B cell (primary cell): ENCODE measurements at regions not wholly inside any gene's neighbourhood (a gene's known extent, or its start where the extent isn't known, plus 50 kb on each side); places are given as distances from the start of the nearest gene placed in this dataset.

Experiments used
- ATAC-seq: fragments of 200-7000 bp; cut with Tn5 transposase; one replicate; pipeline ENCODE4 v1.10.0; 2021; ENCODE audit warnings: low read depth, mild to moderate bottlenecking, moderate number of reproducible peaks, moderate library complexity
- CTCF ChIA-PET: fragments of 350-600 bp; sonication (Branson Sonifier 250); formaldehyde crosslinking; loops from one replicate; lab custom pipeline; 2021; ENCODE audit warnings: antibody characterized with exemption, inconsistent platforms; lab: Charles Lee
- POLR2A ChIA-PET: fragments of 350-600 bp; sonication (Branson Sonifier 250); formaldehyde crosslinking; loops from one replicate; lab custom pipeline; 2021; ENCODE audit warnings: antibody characterized with exemption; lab: Charles Lee
- DNase-seq: peaks from one replicate; pipeline ENCODE4 v3.0.0; 2013
- H2AFZ ChIP-seq: 2 replicates; pipeline ENCODE4 v1.6.1; 2012; ENCODE audit warnings: mild to moderate bottlenecking, low read depth, low read length; ENCODE audit not compliant: insufficient read depth, poor library complexity, severe bottlenecking
- H3K27ac ChIP-seq, 2 donors: 1 replicate in 1 of 2; 2 replicates in 1 of 2; pipeline ENCODE4 v1.5.1; 2012 to 2013; ENCODE audit warnings: low read length in 2 of 2, mild to moderate bottlenecking in 2 of 2, moderate library complexity in 1 of 2
- H3K27me3 ChIP-seq, 4 experiments: fragments of 200-600 bp in 1 of 4; sonication (generic) in 1 of 4; replicated peaks in 1 of 4; 1 replicate in 2 of 4; 2 replicates in 2 of 4; pipeline versions ENCODE4 v1.6.1 to v1.7.0; 2013 to 2016; ENCODE audit warnings: low read length in 3 of 4, mild to moderate bottlenecking in 2 of 4, mixed read lengths in 1 of 4, moderate library complexity in 1 of 4; ENCODE audit not compliant: insufficient read depth in 4 of 4, control insufficient read depth in 3 of 4; ENCODE audit errors: control extremely low read depth in 1 of 4
- H3K36me3 ChIP-seq, 2 experiments: replicated peaks in 1 of 2; 1 replicate in 1 of 2; 2 replicates in 1 of 2; pipeline versions ENCODE4 v1.6.1 to v1.7.1; 2013; ENCODE audit warnings: low read length in 1 of 2; ENCODE audit not compliant: insufficient read depth in 2 of 2, control insufficient read depth in 1 of 2; ENCODE audit errors: control extremely low read depth in 1 of 2, extremely low read depth in 1 of 2
- H3K4me1 ChIP-seq, 2 donors: fragments of 200-600 bp in 1 of 2; sonication (generic) in 1 of 2; 1 replicate in 1 of 2; 2 replicates in 1 of 2; pipeline versions ENCODE4 v1.5.1 to v1.6.1; 2013 to 2017; ENCODE audit warnings: low read length in 2 of 2; ENCODE audit not compliant: control insufficient read depth in 2 of 2, insufficient read depth in 2 of 2
- H3K4me2 ChIP-seq: replicated peaks from 2 replicates; pipeline ENCODE3; 2012; ENCODE audit warnings: mild to moderate bottlenecking, low read depth, low read length; ENCODE audit not compliant: poor library complexity, severe bottlenecking
- H3K4me3 ChIP-seq, 5 experiments: fragments of 200-600 bp in 1 of 5; sonication (generic) in 1 of 5; 1 replicate in 3 of 5; 2 replicates in 2 of 5; pipeline versions ENCODE4 v1.5.1 to v1.7.0; 2011 to 2016; ENCODE audit warnings: low read length in 4 of 5, mild to moderate bottlenecking in 4 of 5, low read depth in 2 of 5, control low read depth in 1 of 5, moderate library complexity in 1 of 5; ENCODE audit not compliant: insufficient read depth in 1 of 5; ENCODE audit errors: control extremely low read depth in 1 of 5, extremely low read depth in 1 of 5
- H3K79me2 ChIP-seq: fragments of 200-600 bp; sonication (generic); one replicate; pipeline ENCODE4 v1.6.0; 2016; ENCODE audit warnings: low read length; ENCODE audit not compliant: control insufficient read depth, insufficient read depth
- H3K9ac ChIP-seq: fragments of 200-600 bp; sonication (generic); 2 replicates; pipeline ENCODE4 v1.6.1; 2017; ENCODE audit warnings: mild to moderate bottlenecking, low read length, moderate library complexity
- H3K9me3 ChIP-seq, 3 donors: one replicate each; pipeline versions ENCODE4 v1.6.1 to v1.7.1; 2013; ENCODE audit warnings: low read length in 2 of 3; ENCODE audit not compliant: control insufficient read depth in 2 of 3, insufficient read depth in 1 of 3; ENCODE audit errors: control extremely low read depth in 1 of 3
- H4K20me1 ChIP-seq: 2 replicates; pipeline ENCODE4 v1.6.0; 2012; ENCODE audit warnings: mild to moderate bottlenecking, low read length; ENCODE audit not compliant: insufficient read depth, control insufficient read depth, poor library complexity, severe bottlenecking
- H3K27ac Mint-ChIP-seq: one replicate; pipeline ENCODE4 v1.8.0; 2021; ENCODE audit warnings: mixed read lengths
- H3K27me3 Mint-ChIP-seq: one replicate; pipeline ENCODE4 v1.8.0; 2021; ENCODE audit warnings: mixed read lengths
- H3K4me1 Mint-ChIP-seq: one replicate; pipeline ENCODE4 v1.8.0; 2021; ENCODE audit warnings: mixed read lengths
- H3K4me3 Mint-ChIP-seq: one replicate; pipeline ENCODE4 v1.8.0; 2021; ENCODE audit warnings: mixed read lengths
- H3K9me3 Mint-ChIP-seq: one replicate; pipeline ENCODE4 v1.8.0; 2022; ENCODE audit warnings: mixed read lengths; ENCODE audit not compliant: insufficient read depth
- CTCF ChIP-seq: fragments of 200-600 bp; IDR thresholded peaks from one replicate; pipeline ENCODE4 v1.8.0; 2022; ENCODE audit warnings: antibody characterized with exemption, mild to moderate bottlenecking
- EZH2 ChIP-seq: IDR thresholded peaks from 2 replicates; pipeline ENCODE4 v1.6.1; 2012; ENCODE audit warnings: borderline replicate concordance, low read depth, mild to moderate bottlenecking, moderate library complexity, low read length; ENCODE audit not compliant: insufficient read depth, poor library complexity, severe bottlenecking
- WGBS: methylation state at CpG from one replicate; pipeline ENCODE4 v1.1.5; 2013; ENCODE audit warnings: missing lambda C conversion rate; ENCODE audit not compliant: insufficient coverage; 5-methylcytosine and 5-hydroxymethylcytosine counted together
- intact Hi-C: fragments of 100-400 bp; cut with micrococcal nuclease; formaldehyde crosslinking; loops from one replicate; pipeline ENCODE4 v1.10.0; 2022

GRCh38 chr5:27477550-27477949, 439.2 kb upstream of the CDH9 start:
- Histone ChIP-seq H2AFZ (no peak overlapping the region), H3K27ac (no peak overlapping the region), H3K79me2 (no peaks in the 10 kb centered on the region), H3K9me3 (peaks cover 0 to 8% (median 0%) of the 10 kb centered on the region in 3 donors), H3K36me3 (no peaks in the 10 kb centered on the region), H3K9ac (no peak overlapping the region), H3K4me1 (no peaks in the 10 kb centered on the region), H4K20me1 (no peaks in the 10 kb centered on the region), H3K4me2 (no peak overlapping the region), H3K27me3 (no peaks in the 10 kb centered on the region), H3K4me3 (no peak overlapping the region)
- H3K9me3 Mint-ChIP-seq: no peaks in the 10 kb centered on the region
- DNase-seq (no peak), ATAC-seq (no peak)
- H3K4me3 Mint-ChIP-seq: no peak overlapping the region
- TF ChIP-seq EZH2: no peak
- no peak for TF ChIP-seq CTCF
- no peaks in the 10 kb centered on the region for H3K27me3 Mint-ChIP-seq
- ChIA-PET POLR2A (no interaction called here), CTCF (no interaction called here)
- H3K4me1 Mint-ChIP-seq: no peaks in the 10 kb centered on the region
- WGBS: 94% methylated on average over 2 of the region's 4 CpGs
- H3K27ac Mint-ChIP-seq: no peak overlapping the region
- intact Hi-C loops: no loop called here

- no peaks in the 10 kb centered on the region for H3K9me3 Mint-ChIP-seq
- no peaks in the 10 kb centered on the region for H3K79me2 ChIP-seq
- no peak for TF ChIP-seq EZH2
- no peak for TF ChIP-seq CTCF
- H3K9ac ChIP-seq: no peak overlapping the region
- no peaks in the 10 kb centered on the region for H4K20me1 ChIP-seq
- H3K4me2 ChIP-seq: no peak overlapping the region
- WGBS: 76% methylated on average over 2 of the region's 2 CpGs
- no peaks in the 10 kb centered on the region for H3K4me1 ChIP-seq
- ChIA-PET POLR2A (no interaction called here), CTCF (no interaction called here)
- H2AFZ ChIP-seq: no peak overlapping the region
- no peaks in the 10 kb centered on the region for H3K4me1 Mint-ChIP-seq
- no peak overlapping the region for H3K4me3 Mint-ChIP-seq
- H3K4me3 ChIP-seq: no peak overlapping the region
- H3K27ac Mint-ChIP-seq: no peak overlapping the region
- H3K27me3 ChIP-seq: no peaks in the 10 kb centered on the region
- H3K27me3 Mint-ChIP-seq: no peaks in the 10 kb centered on the region
- no peak for ATAC-seq
- H3K9me3 ChIP-seq: peaks cover 0 to 8% (median 0%) of the 10 kb centered on the region in 3 donors
- no peaks in the 10 kb centered on the region for H3K36me3 ChIP-seq
- intact Hi-C loops: no loop called here
- DNase-seq: no peak
- H3K27ac ChIP-seq: no peak overlapping the region
These were observed 438.1 kb upstream of the CDH9 start for GRCh38 chr5:27476356-27476988.
